ENCODE measurements at regions not wholly inside any gene's neighbourhood (a gene's known extent, or its start where the extent isn't known, plus 50 kb on each side); places are given as distances from the start of the nearest gene placed in this dataset.

DNA sequence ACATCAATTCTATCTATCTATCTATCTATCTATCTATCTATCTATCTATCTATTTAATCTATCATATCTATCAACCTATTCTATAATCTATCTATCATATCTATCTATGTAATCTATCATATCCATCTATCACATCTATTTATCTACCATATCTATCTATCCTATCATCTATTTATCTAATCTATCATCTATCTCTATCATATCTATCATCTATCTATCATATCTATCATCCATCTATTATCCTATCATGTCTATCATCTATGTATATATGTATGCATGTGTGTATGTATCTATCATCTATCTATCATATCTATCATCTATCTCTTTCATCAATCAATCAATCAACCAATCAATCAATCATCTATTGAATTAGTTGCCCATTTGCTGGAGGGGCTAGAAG lies 159.3 kb upstream of the GALNT17 start:
- H3K27ac Mint-ChIP-seq, result no peak overlapping the region
- no peaks in the 10 kb centered on the region for H3K36me3 Mint-ChIP-seq (ENCODE audit: low read depth)
- CTCF ChIA-PET, result no interaction called here
- peaks cover 3% of the 10 kb centered on the region for H3K9me3 Mint-ChIP-seq
- H3K27me3 Mint-ChIP-seq, result no peaks in the 10 kb centered on the region
- H3K4me3 Mint-ChIP-seq, result no peak overlapping the region
- H3K4me1 Mint-ChIP-seq (ENCODE audit: low read depth), result no peaks in the 10 kb centered on the region
- TF ChIP-seq CTCF (IDR thresholded peaks at IDR 0.05), result no peak
- POLR2A ChIA-PET, result no interaction called here
- DNase-seq (no peak), ATAC-seq (no peak)
- intact Hi-C loops (cut with micrococcal nuclease), result loop anchor here (1.0 kb wide), 1 partner anchor 17 kb away; no protein-coding TSS in a partner anchor

- H3K4me1 Mint-ChIP-seq (ENCODE audit: low read depth), result no peaks in the 10 kb centered on the region
- no peaks in the 10 kb centered on the region for H3K27me3 Mint-ChIP-seq
- peaks cover 2% of the 10 kb centered on the region for H3K9me3 Mint-ChIP-seq
- ATAC-seq (no peak), DNase-seq (no peak)
- intact Hi-C loops (cut with micrococcal nuclease), result loop anchor here (2.0 kb wide), 1 partner anchor 15 kb away; no protein-coding TSS in a partner anchor
- H3K36me3 Mint-ChIP-seq (ENCODE audit: low read depth), result no peaks in the 10 kb centered on the region
- H3K27ac Mint-ChIP-seq, result no peak overlapping the region
- CTCF ChIA-PET, result no interaction called here
- no peak overlapping the region for H3K4me3 Mint-ChIP-seq
- POLR2A ChIA-PET, result no interaction called here
- TF ChIP-seq CTCF (IDR thresholded peaks at IDR 0.05), result no peak
Observed at GRCh38 chr7:70975754-70976153, 156.2 kb upstream of the GALNT17 start.

DNA sequence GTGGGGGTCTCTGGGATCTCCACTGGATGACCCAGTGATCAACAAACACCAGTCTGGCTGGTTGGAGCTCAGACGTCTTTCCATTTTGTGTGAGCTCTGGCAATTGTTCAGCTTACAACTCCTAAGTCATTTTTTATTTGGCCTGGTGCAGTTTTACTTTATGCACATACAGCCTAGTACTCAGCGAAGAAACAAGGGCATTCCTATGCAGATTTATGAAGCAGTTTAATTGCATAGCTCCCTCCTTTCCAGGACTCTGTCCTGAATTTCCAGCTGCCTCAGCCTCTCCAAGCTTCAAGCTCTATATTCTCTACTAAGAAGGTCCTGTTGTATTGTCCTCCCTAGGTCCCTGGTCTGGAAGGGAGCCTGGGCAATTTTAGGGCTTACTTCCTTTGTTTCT lies 145.6 kb upstream of the GALNT17 start:
- no peak for DNase-seq
- no peak overlapping the region for H3K27ac Mint-ChIP-seq
- H3K4me3 Mint-ChIP-seq, result no peak overlapping the region
- no peak for ATAC-seq
- intact Hi-C loops (cut with micrococcal nuclease), result no loop called here
- POLR2A ChIA-PET, result no interaction called here
- CTCF ChIA-PET, result no interaction called here
- peaks cover 2% of the 10 kb centered on the region for H3K9me3 Mint-ChIP-seq
- H3K27me3 Mint-ChIP-seq, result no peaks in the 10 kb centered on the region
- no peaks in the 10 kb centered on the region for H3K36me3 Mint-ChIP-seq (ENCODE audit: low read depth)
- no peak for TF ChIP-seq CTCF (IDR thresholded peaks at IDR 0.05)
- H3K4me1 Mint-ChIP-seq (ENCODE audit: low read depth), result no peaks in the 10 kb centered on the region

DNA sequence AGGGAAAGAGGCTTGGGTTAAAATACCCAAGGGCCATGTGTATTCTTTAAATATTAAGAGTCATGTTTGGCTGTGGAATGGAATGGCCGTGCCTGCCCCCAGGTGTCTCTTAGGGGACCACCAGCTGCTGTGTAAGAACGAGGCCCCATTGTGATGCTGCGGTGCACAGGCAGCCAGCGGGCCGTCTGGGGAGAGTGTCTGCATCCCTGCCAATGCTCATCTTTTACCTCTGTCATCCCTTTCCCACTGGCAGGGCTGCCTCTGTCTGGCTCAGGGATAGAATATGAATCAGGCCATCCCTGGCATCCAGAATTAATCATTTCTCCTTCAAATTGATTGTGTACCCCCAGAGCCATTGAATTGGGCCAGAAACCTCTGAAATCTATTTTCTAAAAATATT lies 137.8 kb upstream of the GALNT17 start:
- ATAC-seq, result no peak
- CTCF ChIA-PET, result no interaction called here

GRCh38 chr7:70997261-70997660 lies 134.7 kb upstream of the GALNT17 start:
- ATAC-seq (no peak), DNase-seq (no peak)
- H3K36me3 Mint-ChIP-seq (ENCODE audit: low read depth), result no peaks in the 10 kb centered on the region
- H3K4me3 Mint-ChIP-seq, result no peak overlapping the region
- H3K27me3 Mint-ChIP-seq, result no peaks in the 10 kb centered on the region
- CTCF ChIA-PET, result no interaction called here
- peaks cover 5% of the 10 kb centered on the region for H3K9me3 Mint-ChIP-seq
- no peak overlapping the region for H3K27ac Mint-ChIP-seq
- no peak for TF ChIP-seq CTCF (IDR thresholded peaks at IDR 0.05)
- POLR2A ChIA-PET, result interaction anchor here (0.7 kb wide), 1 partner anchor 170 kb away, joined by 3 read pairs; no protein-coding TSS in a partner anchor
- intact Hi-C loops (cut with micrococcal nuclease), result no loop called here
- H3K4me1 Mint-ChIP-seq (ENCODE audit: low read depth), result no peaks in the 10 kb centered on the region

More for the DNA sequence above, 137.8 kb upstream of the GALNT17 start:
- no peak overlapping the region for H3K4me3 Mint-ChIP-seq
- no peak for DNase-seq
- intact Hi-C loops (cut with micrococcal nuclease), result no loop called here
- TF ChIP-seq CTCF (IDR thresholded peaks at IDR 0.05), result no peak
- no peaks in the 10 kb centered on the region for H3K4me1 Mint-ChIP-seq (ENCODE audit: low read depth)
- H3K27me3 Mint-ChIP-seq, result no peaks in the 10 kb centered on the region
- H3K9me3 Mint-ChIP-seq, result peaks cover 6% of the 10 kb centered on the region
- no peaks in the 10 kb centered on the region for H3K36me3 Mint-ChIP-seq (ENCODE audit: low read depth)
- POLR2A ChIA-PET, result no interaction called here
- H3K27ac Mint-ChIP-seq, result no peak overlapping the region

Measured in activated CD8-positive, alpha-beta T cell treated with anti-CD3 and anti-CD28 coated beads for 36 hours (primary cell).